Type B pancreatic cell (in vitro differentiated cells): ENCODE measurements at regions not wholly inside any gene's neighbourhood (a gene's known extent, or its start where the extent isn't known, plus 50 kb on each side); places are given as distances from the start of the nearest gene placed in this dataset.

Experiments used
- DNase-seq: peaks from one replicate; pipeline ENCODE4 v3.0.0; 2021; ENCODE audit warnings: mixed read lengths; ENCODE audit not compliant: unreplicated experiment; ENCODE audit errors: extremely low spot score
- H3K27ac Mint-ChIP-seq: 2 replicates; pipeline ENCODE4 v1.8.0; 2021; ENCODE audit warnings: mild to moderate bottlenecking, mixed read lengths
- H3K27me3 Mint-ChIP-seq: 2 replicates; pipeline ENCODE4 v1.8.0; 2021; ENCODE audit warnings: mixed read lengths
- H3K36me3 Mint-ChIP-seq: 2 replicates; pipeline ENCODE4 v1.8.0; 2021; ENCODE audit warnings: mixed read lengths
- H3K4me1 Mint-ChIP-seq: one replicate; pipeline ENCODE4 v1.8.0; 2021; ENCODE audit warnings: mixed read lengths; ENCODE audit not compliant: unreplicated experiment
- H3K4me3 Mint-ChIP-seq: 2 replicates; pipeline ENCODE4 v1.8.0; 2021; ENCODE audit warnings: mild to moderate bottlenecking, mixed read lengths
- H3K9me3 Mint-ChIP-seq: 2 replicates; pipeline ENCODE4 v1.8.0; 2021; ENCODE audit warnings: mixed read lengths
- CTCF ChIP-seq: fragments of 200-600 bp; sonication (generic); conservative IDR thresholded peaks from 2 replicates; pipeline ENCODE4 v1.5.0; 2021; ENCODE audit warnings: antibody characterized with exemption, mild to moderate bottlenecking

- Mint-ChIP-seq H3K9me3 (no peaks in the 10 kb centered on the region), H3K4me1 (peaks cover 6% of the 10 kb centered on the region), H3K36me3 (no peaks in the 10 kb centered on the region), H3K4me3 (no peak overlapping the region), H3K27ac (no peak overlapping the region), H3K27me3 (peaks cover 3% of the 10 kb centered on the region)
- TF ChIP-seq CTCF: no peak
- no peak for DNase-seq
These were observed 340.1 kb upstream of the ESRRG start for GRCh38 chr1:217063172-217063908.

GRCh38 chr1:217062586-217062985 is 339.4 kb upstream of the ESRRG start:
- Mint-ChIP-seq H3K4me1 (peaks cover 6% of the 10 kb centered on the region), H3K27me3 (peaks cover 3% of the 10 kb centered on the region), H3K4me3 (no peak overlapping the region), H3K36me3 (no peaks in the 10 kb centered on the region), H3K27ac (no peak overlapping the region), H3K9me3 (no peaks in the 10 kb centered on the region)
- TF ChIP-seq CTCF: no peak
- no peak for DNase-seq

- TF ChIP-seq CTCF: no peak
- peaks cover 6% of the 10 kb centered on the region for H3K27me3 Mint-ChIP-seq
- H3K9me3 Mint-ChIP-seq: no peaks in the 10 kb centered on the region
- peaks cover 6% of the 10 kb centered on the region for H3K4me1 Mint-ChIP-seq
- no peak for DNase-seq
- no peak overlapping the region for H3K27ac Mint-ChIP-seq
- no peaks in the 10 kb centered on the region for H3K36me3 Mint-ChIP-seq
- no peak overlapping the region for H3K4me3 Mint-ChIP-seq
These were observed 336.2 kb upstream of the ESRRG start for GRCh38 chr1:217059401-217059800.

GRCh38 chr1:217053676-217054075 is 330.4 kb upstream of the ESRRG start:
- no peak for TF ChIP-seq CTCF
- Mint-ChIP-seq H3K27me3 (peaks cover 3% of the 10 kb centered on the region), H3K4me3 (no peak overlapping the region), H3K27ac (no peak overlapping the region), H3K9me3 (no peaks in the 10 kb centered on the region), H3K4me1 (no peaks in the 10 kb centered on the region), H3K36me3 (no peaks in the 10 kb centered on the region)
- no peak for DNase-seq

- Mint-ChIP-seq H3K27ac (no peak overlapping the region), H3K4me1 (no peaks in the 10 kb centered on the region), H3K9me3 (no peaks in the 10 kb centered on the region), H3K27me3 (peaks cover 3% of the 10 kb centered on the region), H3K36me3 (no peaks in the 10 kb centered on the region), H3K4me3 (no peak overlapping the region)
- TF ChIP-seq CTCF: no peak
- DNase-seq: no peak
These were observed 329.4 kb upstream of the ESRRG start for GRCh38 chr1:217052626-217053025.

GRCh38 chr1:217052196-217052595 is 329.0 kb upstream of the ESRRG start:
- peaks cover 3% of the 10 kb centered on the region for H3K27me3 Mint-ChIP-seq
- H3K36me3 Mint-ChIP-seq: no peaks in the 10 kb centered on the region
- no peak overlapping the region for H3K27ac Mint-ChIP-seq
- no peaks in the 10 kb centered on the region for H3K4me1 Mint-ChIP-seq
- H3K4me3 Mint-ChIP-seq: no peak overlapping the region
- TF ChIP-seq CTCF: no peak
- H3K9me3 Mint-ChIP-seq: no peaks in the 10 kb centered on the region
- DNase-seq: no peak
